Loucy (cell line): ENCODE measurements at regions not wholly inside any gene's neighbourhood (a gene's known extent, or its start where the extent isn't known, plus 50 kb on each side); places are given as distances from the start of the nearest gene placed in this dataset.

Experiments
- H2AFZ ChIP-seq: fragments of 200-600 bp; sonication (generic); 2 replicates; pipeline ENCODE4 v1.6.0; 2016; ENCODE audit warnings: antibody characterized with exemption, mild to moderate bottlenecking, low read length, moderate library complexity
- H3F3A ChIP-seq: fragments of 200-600 bp; 2 replicates; pipeline ENCODE4 v1.6.0; 2016; ENCODE audit warnings: antibody characterized with exemption, low read depth, mild to moderate bottlenecking
- H3K27me3 ChIP-seq: fragments of 200-600 bp; sonication (generic); 2 replicates; pipeline ENCODE4 v1.6.1; 2014; ENCODE audit warnings: low read length, mild to moderate bottlenecking; ENCODE audit not compliant: insufficient read depth, poor library complexity, severe bottlenecking
- H3K36me3 ChIP-seq: fragments of 200-600 bp; sonication (generic); 2 replicates; pipeline ENCODE4 v1.6.1; 2016; ENCODE audit warnings: low read length; ENCODE audit not compliant: insufficient read depth
- H3K4me1 ChIP-seq: fragments of 200-600 bp; sonication (generic); 2 replicates; pipeline ENCODE4 v1.5.1; 2014; ENCODE audit warnings: low read length, mild to moderate bottlenecking; ENCODE audit not compliant: insufficient read depth, poor library complexity, severe bottlenecking
- H3K4me2 ChIP-seq: fragments of 200-600 bp; sonication (generic); 2 replicates; pipeline ENCODE4 v1.6.0; 2014; ENCODE audit warnings: antibody characterized with exemption, low read length, low read depth, mild to moderate bottlenecking; ENCODE audit not compliant: poor library complexity, severe bottlenecking
- H3K4me3 ChIP-seq: fragments of 200-600 bp; sonication (generic); 2 replicates; pipeline ENCODE4 v1.5.1; 2014; ENCODE audit warnings: low read length, mild to moderate bottlenecking, mixed read lengths; ENCODE audit not compliant: poor library complexity, severe bottlenecking
- H3K79me2 ChIP-seq: fragments of 200-600 bp; sonication (generic); 2 replicates; pipeline ENCODE4 v1.6.1; 2014; ENCODE audit warnings: low read length; ENCODE audit not compliant: insufficient read depth
- H3K9ac ChIP-seq: fragments of 200-600 bp; sonication (generic); 2 replicates; pipeline ENCODE4 v1.6.0; 2014; ENCODE audit warnings: mild to moderate bottlenecking, low read depth, low read length, moderate library complexity; ENCODE audit not compliant: poor library complexity, severe bottlenecking
- H3K9me2 ChIP-seq: fragments of 200-600 bp; sonication (generic); replicated peaks from 2 replicates; pipeline ENCODE4 v1.6.1; 2016; ENCODE audit warnings: low read depth, low read length, mixed read lengths
- H3K9me3 ChIP-seq: fragments of 200-600 bp; sonication (generic); 2 replicates; pipeline ENCODE4 v1.6.1; 2014; ENCODE audit warnings: mild to moderate bottlenecking, antibody characterized with exemption, low read length, low read depth; ENCODE audit not compliant: insufficient read depth
- H4K20me1 ChIP-seq: fragments of 200-600 bp; sonication (generic); 2 replicates; pipeline ENCODE4 v1.6.0; 2014; ENCODE audit warnings: antibody characterized with exemption, low read length, mild to moderate bottlenecking; ENCODE audit not compliant: insufficient read depth, poor library complexity, severe bottlenecking
- EZH2phosphoT487 ChIP-seq: fragments of 200-600 bp; IDR thresholded peaks from 2 replicates; pipeline ENCODE4 v1.6.1; 2018; ENCODE audit warnings: antibody characterized with exemption, mild to moderate bottlenecking, moderate library complexity, borderline replicate concordance
- TF ChIP-seq, protein P1 (sequence below): fragments of 200-600 bp; sonication (generic); conservative IDR thresholded peaks from 2 replicates; pipeline ENCODE4 v1.5.1; 2014; ENCODE audit warnings: mild to moderate bottlenecking, antibody characterized with exemption, low read length

DNA sequence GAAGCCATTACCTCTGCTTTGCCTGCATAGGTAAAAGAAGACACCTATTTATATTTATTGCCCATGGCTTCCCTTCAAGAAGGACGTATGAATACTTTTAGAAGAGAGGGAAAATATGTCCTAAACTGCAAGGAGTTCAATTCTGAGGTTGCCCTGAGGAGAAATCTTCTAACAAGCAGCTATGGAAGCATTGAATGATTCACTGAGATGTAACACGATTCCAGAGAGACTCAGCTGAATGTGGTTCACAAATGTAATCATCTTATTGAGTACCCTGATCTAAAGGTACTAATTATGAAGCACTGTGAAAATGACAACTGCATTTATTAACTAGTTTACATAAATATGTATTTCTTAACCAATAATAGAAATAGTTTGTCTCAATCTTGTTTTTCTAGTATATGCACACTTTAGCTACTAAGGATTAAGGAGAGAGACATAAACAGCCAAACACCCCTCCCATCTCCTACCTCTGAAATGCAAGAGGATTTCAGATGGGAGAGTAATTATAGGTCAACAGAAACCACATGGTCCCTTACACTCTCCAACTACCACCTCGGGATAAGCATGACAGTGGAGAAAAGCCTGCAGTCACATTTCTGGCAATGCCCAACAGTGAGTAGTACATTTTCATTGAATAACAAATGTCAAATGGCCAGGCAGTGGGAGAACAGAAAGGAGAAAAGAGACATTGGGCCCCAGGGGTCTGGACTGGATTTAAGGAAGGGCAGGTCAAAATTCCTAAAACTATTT, 506.2 kb upstream of the IL12A start:
- Histone ChIP-seq H3K9ac (no peak overlapping the region), H3K9me2 (no peaks in the 10 kb centered on the region), H3K79me2 (no peaks in the 10 kb centered on the region), H3K27me3 (no peaks in the 10 kb centered on the region), H3K36me3 (no peaks in the 10 kb centered on the region), H2AFZ (no peak overlapping the region), H4K20me1 (no peaks in the 10 kb centered on the region), H3F3A (no peaks in the 10 kb centered on the region), H3K4me3 (no peak overlapping the region), H3K4me2 (no peak overlapping the region), H3K4me1 (no peaks in the 10 kb centered on the region), H3K9me3 (no peaks in the 10 kb centered on the region)
- TF ChIP-seq EZH2phosphoT487 = no peak
- TF ChIP-seq, protein P1, sequence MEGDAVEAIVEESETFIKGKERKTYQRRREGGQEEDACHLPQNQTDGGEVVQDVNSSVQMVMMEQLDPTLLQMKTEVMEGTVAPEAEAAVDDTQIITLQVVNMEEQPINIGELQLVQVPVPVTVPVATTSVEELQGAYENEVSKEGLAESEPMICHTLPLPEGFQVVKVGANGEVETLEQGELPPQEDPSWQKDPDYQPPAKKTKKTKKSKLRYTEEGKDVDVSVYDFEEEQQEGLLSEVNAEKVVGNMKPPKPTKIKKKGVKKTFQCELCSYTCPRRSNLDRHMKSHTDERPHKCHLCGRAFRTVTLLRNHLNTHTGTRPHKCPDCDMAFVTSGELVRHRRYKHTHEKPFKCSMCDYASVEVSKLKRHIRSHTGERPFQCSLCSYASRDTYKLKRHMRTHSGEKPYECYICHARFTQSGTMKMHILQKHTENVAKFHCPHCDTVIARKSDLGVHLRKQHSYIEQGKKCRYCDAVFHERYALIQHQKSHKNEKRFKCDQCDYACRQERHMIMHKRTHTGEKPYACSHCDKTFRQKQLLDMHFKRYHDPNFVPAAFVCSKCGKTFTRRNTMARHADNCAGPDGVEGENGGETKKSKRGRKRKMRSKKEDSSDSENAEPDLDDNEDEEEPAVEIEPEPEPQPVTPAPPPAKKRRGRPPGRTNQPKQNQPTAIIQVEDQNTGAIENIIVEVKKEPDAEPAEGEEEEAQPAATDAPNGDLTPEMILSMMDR = no peak

DNA sequence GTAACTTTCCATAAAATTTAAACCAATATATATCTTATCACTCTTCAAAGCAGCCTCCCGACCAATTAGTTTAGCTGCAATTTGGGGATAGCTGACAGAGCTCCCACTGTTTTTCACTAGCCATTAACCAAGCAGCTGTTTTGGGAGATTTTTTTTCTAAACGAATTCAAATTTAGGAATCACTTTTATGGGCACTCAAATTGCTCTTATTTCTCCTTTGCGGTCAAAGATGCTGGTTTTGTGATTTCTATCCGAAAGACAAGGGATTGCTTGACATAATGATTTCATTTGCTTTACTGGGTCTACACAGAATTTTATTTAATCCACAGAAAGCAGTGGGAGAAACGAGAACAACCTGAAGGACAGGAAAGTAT, 505.7 kb upstream of the IL12A start:
- Histone ChIP-seq H3F3A (no peaks in the 10 kb centered on the region), H4K20me1 (no peaks in the 10 kb centered on the region), H3K9me2 (no peaks in the 10 kb centered on the region), H3K9me3 (no peaks in the 10 kb centered on the region), H3K4me2 (no peak overlapping the region), H3K27me3 (no peaks in the 10 kb centered on the region), H3K9ac (no peak overlapping the region), H3K36me3 (no peaks in the 10 kb centered on the region), H2AFZ (no peak overlapping the region), H3K4me3 (no peak overlapping the region), H3K4me1 (no peaks in the 10 kb centered on the region), H3K79me2 (no peaks in the 10 kb centered on the region)
- TF ChIP-seq, protein P1 = no peak
- no peak for TF ChIP-seq EZH2phosphoT487

DNA sequence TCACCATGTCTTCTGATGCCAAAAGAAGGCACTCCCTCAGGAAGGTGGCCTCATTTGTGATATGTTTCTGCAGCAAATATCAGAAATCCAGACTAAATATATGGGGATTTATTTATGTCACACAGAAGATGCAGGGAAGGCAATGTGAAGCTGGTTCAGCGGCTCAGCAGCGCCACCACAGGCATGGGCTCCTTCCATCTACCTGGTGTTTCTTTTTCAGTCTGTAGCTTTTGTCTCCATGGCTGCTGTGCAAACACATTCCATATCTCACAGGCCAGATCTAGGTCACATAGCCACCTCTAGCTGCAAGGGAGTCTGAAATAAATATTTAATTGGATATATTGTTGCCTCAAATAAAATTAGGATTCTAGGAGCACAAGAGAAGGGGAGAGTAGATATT, 502.1 kb upstream of the IL12A start:
- Histone ChIP-seq H3K4me2 (no peak overlapping the region), H3K79me2 (no peaks in the 10 kb centered on the region), H3K4me3 (no peak overlapping the region), H3K9me3 (no peaks in the 10 kb centered on the region), H2AFZ (no peak overlapping the region), H3F3A (no peaks in the 10 kb centered on the region), H3K4me1 (no peaks in the 10 kb centered on the region), H3K9me2 (no peaks in the 10 kb centered on the region), H4K20me1 (no peaks in the 10 kb centered on the region), H3K27me3 (no peaks in the 10 kb centered on the region), H3K9ac (no peak overlapping the region), H3K36me3 (no peaks in the 10 kb centered on the region)
- TF ChIP-seq EZH2phosphoT487 = no peak
- TF ChIP-seq, protein P1 = peak; percentile 41; the same call in 1 of the 2 replicates
